ENCODE measurements at regions not wholly inside any gene's neighbourhood (a gene's known extent, or its start where the extent isn't known, plus 50 kb on each side); places are given as distances from the start of the nearest gene placed in this dataset.

- TF ChIP-seq EP300 (IDR thresholded peaks at IDR 0.05) (no peak), POLR2A (IDR thresholded peaks at IDR 0.05) (no peak)
These were observed 441.4 kb downstream of the PCDH20 start for GRCh38 chr13:60974296-60974695.

Measured in tibial nerve (tissue), 3 donors.